CD4-positive, alpha-beta T cell (primary cell): ENCODE measurements at regions not wholly inside any gene's neighbourhood (a gene's known extent, or its start where the extent isn't known, plus 50 kb on each side); places are given as distances from the start of the nearest gene placed in this dataset.

Source experiments
- ATAC-seq: fragments of 200-7000 bp; cut with Tn5 transposase; one replicate; pipeline ENCODE4 v1.10.0; 2022; ENCODE audit warnings: mild to moderate bottlenecking; ENCODE audit not compliant: poor library complexity
- CTCF ChIA-PET: fragments of 350-600 bp; sonication (Branson Sonifier 250); formaldehyde crosslinking; loops from one replicate; lab custom pipeline; 2021; ENCODE audit warnings: antibody characterized with exemption, inconsistent platforms; lab: Charles Lee
- POLR2A ChIA-PET: fragments of 350-600 bp; sonication (Branson Sonifier 250); formaldehyde crosslinking; loops from one replicate; lab custom pipeline; 2021; ENCODE audit warnings: antibody characterized with exemption, inconsistent platforms; lab: Charles Lee
- DNase-seq, 14 experiments: peaks; one replicate each; pipeline ENCODE4 v3.0.0-alpha.2; 2013 to 2020; ENCODE audit warnings: mixed read lengths in 2 of 14
- H3K27ac ChIP-seq, 2 donors: one replicate each; pipeline versions ENCODE4 v1.5.1 to v1.7.0; 2013; ENCODE audit warnings: low read length in 2 of 2, low read depth in 1 of 2, mild to moderate bottlenecking in 1 of 2
- H3K27me3 ChIP-seq, 2 experiments: 1 replicate in 1 of 2; 2 replicates in 1 of 2; pipeline versions ENCODE4 v1.6.1 to v1.7.0; 2013; ENCODE audit warnings: low read length in 2 of 2, control low read depth in 1 of 2, mild to moderate bottlenecking in 1 of 2, moderate library complexity in 1 of 2; ENCODE audit not compliant: insufficient read depth in 2 of 2, control insufficient read depth in 1 of 2
- H3K36me3 ChIP-seq: one replicate; pipeline ENCODE4 v1.6.1; 2013; ENCODE audit warnings: low read length, control low read depth; ENCODE audit not compliant: insufficient read depth
- H3K4me1 ChIP-seq: one replicate; pipeline ENCODE4 v1.6.1; 2013; ENCODE audit warnings: low read length, control low read depth; ENCODE audit not compliant: insufficient read depth
- H3K4me3 ChIP-seq: one replicate; pipeline ENCODE4 v1.5.1; 2013; ENCODE audit warnings: mild to moderate bottlenecking, low read length, moderate library complexity
- H3K9me3 ChIP-seq, 2 experiments: 1 replicate in 1 of 2; 2 replicates in 1 of 2; pipeline versions ENCODE4 v1.6.1 to v1.7.0; 2013; ENCODE audit warnings: low read length in 2 of 2, mild to moderate bottlenecking in 2 of 2, control low read depth in 1 of 2, moderate library complexity in 1 of 2; ENCODE audit not compliant: control insufficient read depth in 1 of 2, insufficient read depth in 1 of 2
- H3K27ac Mint-ChIP-seq: one replicate; pipeline ENCODE4 v1.8.0; 2020; ENCODE audit warnings: mixed read lengths
- H3K27me3 Mint-ChIP-seq: one replicate; pipeline ENCODE4 v1.8.0; 2021; ENCODE audit warnings: mixed read lengths
- H3K36me3 Mint-ChIP-seq: one replicate; pipeline ENCODE4 v1.8.0; 2021; ENCODE audit warnings: low read depth, mixed read lengths
- H3K4me1 Mint-ChIP-seq: one replicate; pipeline ENCODE4 v1.8.0; 2021; ENCODE audit warnings: low read depth, mixed read lengths
- H3K4me3 Mint-ChIP-seq: one replicate; pipeline ENCODE4 v1.8.0; 2020; ENCODE audit warnings: mild to moderate bottlenecking, mixed read lengths
- H3K9me3 Mint-ChIP-seq: one replicate; pipeline ENCODE4 v1.8.0; 2020; ENCODE audit warnings: mixed read lengths
- intact Hi-C, 2 experiments: fragments of 100-400 bp; cut with DNase I in 1 of 2; cut with micrococcal nuclease in 1 of 2; formaldehyde crosslinking; loops; one replicate each; pipeline versions ENCODE4 v1.15.1 to v1.9.0; 2023 to 2025; cut with DNase I, micrococcal nuclease
- TF ChIP-seq, protein P1 (sequence below): fragments of 200-600 bp; IDR thresholded peaks from one replicate; pipeline ENCODE4 v1.8.0; 2022; ENCODE audit warnings: antibody characterized with exemption, mild to moderate bottlenecking

DNA sequence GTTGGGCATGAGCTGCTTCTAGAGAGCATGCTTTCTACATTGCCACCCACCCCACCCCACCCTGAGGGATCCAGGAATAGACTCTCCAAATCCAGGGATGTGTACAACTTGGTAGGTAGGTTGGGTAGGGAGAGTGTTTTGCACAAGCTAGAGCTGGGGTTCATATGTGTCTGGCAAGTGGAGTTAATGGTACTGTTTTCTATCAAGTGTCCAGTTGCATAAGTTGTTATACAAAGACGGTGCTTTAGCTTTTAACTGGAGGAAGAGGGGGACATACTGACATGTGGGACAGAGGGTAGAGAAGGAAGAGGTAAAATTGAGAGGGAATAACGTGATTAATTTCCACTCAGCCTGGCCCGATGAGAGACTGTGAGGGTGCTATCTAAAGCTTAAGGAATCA is 51.0 kb upstream of the TNC start:
- ChIA-PET CTCF (no interaction called here), POLR2A (no interaction called here)
- DNase-seq (no peak), ATAC-seq (no peak)
- no peaks in the 10 kb centered on the region for H3K4me1 Mint-ChIP-seq
- Histone ChIP-seq H3K4me3 (no peak overlapping the region), H3K27ac (no peak overlapping the region), H3K4me1 (no peaks in the 10 kb centered on the region), H3K27me3 (peaks cover 0 to 4% of the 10 kb centered on the region in 2 experiments), H3K36me3 (no peaks in the 10 kb centered on the region), H3K9me3 (no peaks in the 10 kb centered on the region)
- no peak overlapping the region for H3K4me3 Mint-ChIP-seq
- intact Hi-C loops: no loop called here
- peaks cover 33% of the 10 kb centered on the region for H3K27me3 Mint-ChIP-seq
- peaks cover 3% of the 10 kb centered on the region for H3K9me3 Mint-ChIP-seq
- no peaks in the 10 kb centered on the region for H3K36me3 Mint-ChIP-seq
- no peak overlapping the region for H3K27ac Mint-ChIP-seq
- TF ChIP-seq, protein P1, sequence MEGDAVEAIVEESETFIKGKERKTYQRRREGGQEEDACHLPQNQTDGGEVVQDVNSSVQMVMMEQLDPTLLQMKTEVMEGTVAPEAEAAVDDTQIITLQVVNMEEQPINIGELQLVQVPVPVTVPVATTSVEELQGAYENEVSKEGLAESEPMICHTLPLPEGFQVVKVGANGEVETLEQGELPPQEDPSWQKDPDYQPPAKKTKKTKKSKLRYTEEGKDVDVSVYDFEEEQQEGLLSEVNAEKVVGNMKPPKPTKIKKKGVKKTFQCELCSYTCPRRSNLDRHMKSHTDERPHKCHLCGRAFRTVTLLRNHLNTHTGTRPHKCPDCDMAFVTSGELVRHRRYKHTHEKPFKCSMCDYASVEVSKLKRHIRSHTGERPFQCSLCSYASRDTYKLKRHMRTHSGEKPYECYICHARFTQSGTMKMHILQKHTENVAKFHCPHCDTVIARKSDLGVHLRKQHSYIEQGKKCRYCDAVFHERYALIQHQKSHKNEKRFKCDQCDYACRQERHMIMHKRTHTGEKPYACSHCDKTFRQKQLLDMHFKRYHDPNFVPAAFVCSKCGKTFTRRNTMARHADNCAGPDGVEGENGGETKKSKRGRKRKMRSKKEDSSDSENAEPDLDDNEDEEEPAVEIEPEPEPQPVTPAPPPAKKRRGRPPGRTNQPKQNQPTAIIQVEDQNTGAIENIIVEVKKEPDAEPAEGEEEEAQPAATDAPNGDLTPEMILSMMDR: no peak

DNA sequence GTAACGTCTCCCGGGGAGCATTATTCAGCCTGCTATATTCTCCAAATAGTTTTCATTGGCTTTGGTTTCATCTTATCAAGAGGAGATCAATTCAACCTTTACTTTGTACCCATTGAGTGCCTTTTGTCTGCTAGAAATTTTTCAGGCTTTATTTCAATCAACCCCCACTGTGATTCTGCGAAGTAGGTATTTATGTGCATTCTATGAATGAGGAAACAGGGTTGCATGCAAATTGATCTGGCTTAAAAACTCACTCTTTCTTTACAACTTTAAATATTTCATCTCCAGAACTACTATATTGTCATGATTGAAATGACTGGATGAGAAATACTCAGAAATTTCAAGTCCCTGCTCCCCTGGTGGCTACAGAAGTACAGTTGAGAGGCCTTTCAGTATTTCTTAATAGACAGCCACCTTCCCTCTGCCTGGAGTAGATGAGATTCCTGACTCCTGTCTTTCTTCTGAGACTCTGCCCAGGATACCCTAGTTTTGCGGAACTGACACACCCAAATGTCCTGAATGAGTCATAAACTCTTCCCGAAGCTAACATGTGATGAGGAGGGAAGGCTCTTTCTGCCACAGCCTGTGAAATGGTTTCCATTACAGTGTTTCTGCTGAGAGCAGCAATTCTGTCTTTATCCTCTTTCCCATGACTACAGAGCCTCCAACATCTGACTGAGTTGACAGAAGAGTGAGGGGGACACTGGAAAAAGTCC is 52.6 kb upstream of the TNC start:
- ChIA-PET POLR2A (no interaction called here), CTCF (no interaction called here)
- intact Hi-C loops: no loop called here
- ATAC-seq: no peak
- Mint-ChIP-seq H3K4me3 (no peak overlapping the region), H3K4me1 (no peaks in the 10 kb centered on the region), H3K36me3 (no peaks in the 10 kb centered on the region), H3K9me3 (peaks cover 3% of the 10 kb centered on the region), H3K27me3 (peaks cover 33% of the 10 kb centered on the region), H3K27ac (no peak overlapping the region)
- no peak for DNase-seq
- TF ChIP-seq, protein P1: no peak
- Histone ChIP-seq H3K36me3 (no peaks in the 10 kb centered on the region), H3K27me3 (peaks cover 0 to 4% of the 10 kb centered on the region in 2 experiments), H3K4me3 (no peak overlapping the region), H3K4me1 (no peaks in the 10 kb centered on the region), H3K9me3 (no peaks in the 10 kb centered on the region), H3K27ac (no peak overlapping the region)

DNA sequence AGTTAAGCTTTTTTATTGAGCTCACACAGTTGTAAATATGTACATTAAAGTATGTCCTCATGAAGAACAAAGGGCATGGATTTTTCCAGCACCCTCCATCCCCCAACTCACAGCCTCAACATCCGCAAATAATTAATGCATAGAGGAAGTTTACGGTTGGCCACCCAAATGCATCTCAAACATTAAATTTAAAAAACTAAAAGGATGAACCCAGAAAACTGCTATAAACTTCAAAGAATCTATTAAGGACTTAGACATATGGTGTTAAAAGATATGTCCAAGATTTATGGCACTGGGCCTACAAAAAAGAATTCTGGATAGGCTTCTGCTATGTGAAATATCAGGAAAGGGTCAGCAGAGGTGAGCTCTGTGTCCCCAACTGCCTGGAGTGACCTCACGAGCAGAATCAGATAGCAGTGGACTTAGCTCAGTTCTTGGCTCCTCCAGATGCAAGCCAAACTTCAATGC is 54.0 kb upstream of the TNC start:
- Histone ChIP-seq H3K4me3 (no peak overlapping the region), H3K9me3 (no peaks in the 10 kb centered on the region), H3K36me3 (no peaks in the 10 kb centered on the region), H3K27ac (no peak overlapping the region), H3K4me1 (no peaks in the 10 kb centered on the region), H3K27me3 (peaks cover 0 to 4% of the 10 kb centered on the region in 2 experiments)
- Mint-ChIP-seq H3K4me3 (no peak overlapping the region), H3K27ac (no peak overlapping the region), H3K27me3 (peaks cover 27% of the 10 kb centered on the region), H3K36me3 (no peaks in the 10 kb centered on the region), H3K9me3 (no peaks in the 10 kb centered on the region), H3K4me1 (no peaks in the 10 kb centered on the region)
- CTCF ChIA-PET: no interaction called here
- POLR2A ChIA-PET: no interaction called here
- DNase-seq (no peak), ATAC-seq (no peak)
- TF ChIP-seq, protein P1: no peak
- intact Hi-C loops: no loop called here
